Adrenal gland (tissue), 5 donors: ENCODE measurements at regions not wholly inside any gene's neighbourhood (a gene's known extent, or its start where the extent isn't known, plus 50 kb on each side); places are given as distances from the start of the nearest gene placed in this dataset.

Experiments used
- POLR2A ChIP-seq, 2 donors: fragments of 450-650 bp; IDR thresholded peaks; one replicate each; pipeline ENCODE4 v1.6.1; 2017; ENCODE audit warnings: antibody characterized with exemption in 2 of 2, mild to moderate bottlenecking in 2 of 2, moderate library complexity in 1 of 2
- TF ChIP-seq, protein P1 (sequence below), 6 experiments: fragments of 450-650 bp in 4 of 6; fragments of 200-600 bp in 2 of 6; sonication (generic) in 1 of 6; IDR thresholded peaks; 1 replicate in 5 of 6; 2 replicates in 1 of 6; pipeline versions ENCODE4 v1.5.1 to v1.8.0; 2016 to 2021; ENCODE audit warnings: antibody characterized with exemption in 6 of 6, mild to moderate bottlenecking in 2 of 6, moderate library complexity in 1 of 6
- donor health status: DM: no; HTN: no; CAD: no.

DNA sequence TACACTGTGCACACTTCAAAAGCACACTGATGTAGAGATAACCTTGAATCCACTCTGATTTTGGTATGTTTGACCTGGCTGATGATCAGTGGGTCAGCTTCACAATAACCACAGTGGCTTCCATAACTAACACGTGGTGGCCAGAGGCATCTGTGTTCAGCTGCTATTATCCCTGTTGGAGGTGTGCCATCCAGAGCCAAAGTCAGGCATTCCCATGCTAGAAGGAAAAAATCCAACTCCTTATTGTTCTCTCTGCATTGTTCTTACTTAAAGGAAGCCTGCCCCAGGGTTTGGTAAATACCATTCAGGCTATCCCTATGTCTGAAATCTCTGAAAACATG is 127.3 kb upstream of the MON1B start:
- TF ChIP-seq, protein P1, sequence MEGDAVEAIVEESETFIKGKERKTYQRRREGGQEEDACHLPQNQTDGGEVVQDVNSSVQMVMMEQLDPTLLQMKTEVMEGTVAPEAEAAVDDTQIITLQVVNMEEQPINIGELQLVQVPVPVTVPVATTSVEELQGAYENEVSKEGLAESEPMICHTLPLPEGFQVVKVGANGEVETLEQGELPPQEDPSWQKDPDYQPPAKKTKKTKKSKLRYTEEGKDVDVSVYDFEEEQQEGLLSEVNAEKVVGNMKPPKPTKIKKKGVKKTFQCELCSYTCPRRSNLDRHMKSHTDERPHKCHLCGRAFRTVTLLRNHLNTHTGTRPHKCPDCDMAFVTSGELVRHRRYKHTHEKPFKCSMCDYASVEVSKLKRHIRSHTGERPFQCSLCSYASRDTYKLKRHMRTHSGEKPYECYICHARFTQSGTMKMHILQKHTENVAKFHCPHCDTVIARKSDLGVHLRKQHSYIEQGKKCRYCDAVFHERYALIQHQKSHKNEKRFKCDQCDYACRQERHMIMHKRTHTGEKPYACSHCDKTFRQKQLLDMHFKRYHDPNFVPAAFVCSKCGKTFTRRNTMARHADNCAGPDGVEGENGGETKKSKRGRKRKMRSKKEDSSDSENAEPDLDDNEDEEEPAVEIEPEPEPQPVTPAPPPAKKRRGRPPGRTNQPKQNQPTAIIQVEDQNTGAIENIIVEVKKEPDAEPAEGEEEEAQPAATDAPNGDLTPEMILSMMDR (IDR thresholded peaks at IDR 0.05), result no peak
- TF ChIP-seq POLR2A (IDR thresholded peaks at IDR 0.05), result no peak
